Ovary (tissue), 3 donors: ENCODE measurements at regions not wholly inside any gene's neighbourhood (a gene's known extent, or its start where the extent isn't known, plus 50 kb on each side); places are given as distances from the start of the nearest gene placed in this dataset.

Source experiments
- POLR2A ChIP-seq: fragments of 450-650 bp; IDR thresholded peaks from one replicate; pipeline ENCODE4 v1.6.1; 2017; ENCODE audit warnings: antibody characterized with exemption, mild to moderate bottlenecking, moderate library complexity
- TF ChIP-seq, protein P1 (sequence below), 3 donors: fragments of 450-650 bp in 2 of 3; fragments of 200-600 bp in 1 of 3; IDR thresholded peaks; one replicate each; pipeline versions ENCODE4 v1.5.1 to v1.8.0; 2016 to 2022; ENCODE audit warnings: antibody characterized with exemption in 3 of 3, mild to moderate bottlenecking in 1 of 3
- donor health status: DM: no; HTN: no; CAD: no.

- TF ChIP-seq, protein P1, sequence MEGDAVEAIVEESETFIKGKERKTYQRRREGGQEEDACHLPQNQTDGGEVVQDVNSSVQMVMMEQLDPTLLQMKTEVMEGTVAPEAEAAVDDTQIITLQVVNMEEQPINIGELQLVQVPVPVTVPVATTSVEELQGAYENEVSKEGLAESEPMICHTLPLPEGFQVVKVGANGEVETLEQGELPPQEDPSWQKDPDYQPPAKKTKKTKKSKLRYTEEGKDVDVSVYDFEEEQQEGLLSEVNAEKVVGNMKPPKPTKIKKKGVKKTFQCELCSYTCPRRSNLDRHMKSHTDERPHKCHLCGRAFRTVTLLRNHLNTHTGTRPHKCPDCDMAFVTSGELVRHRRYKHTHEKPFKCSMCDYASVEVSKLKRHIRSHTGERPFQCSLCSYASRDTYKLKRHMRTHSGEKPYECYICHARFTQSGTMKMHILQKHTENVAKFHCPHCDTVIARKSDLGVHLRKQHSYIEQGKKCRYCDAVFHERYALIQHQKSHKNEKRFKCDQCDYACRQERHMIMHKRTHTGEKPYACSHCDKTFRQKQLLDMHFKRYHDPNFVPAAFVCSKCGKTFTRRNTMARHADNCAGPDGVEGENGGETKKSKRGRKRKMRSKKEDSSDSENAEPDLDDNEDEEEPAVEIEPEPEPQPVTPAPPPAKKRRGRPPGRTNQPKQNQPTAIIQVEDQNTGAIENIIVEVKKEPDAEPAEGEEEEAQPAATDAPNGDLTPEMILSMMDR (IDR thresholded peaks at IDR 0.05) = no peak
- no peak for TF ChIP-seq POLR2A
Measured at GRCh38 chr2:242013771-242014170, 144.2 kb downstream of the RTP5 start.
